ENCODE measurements at regions not wholly inside any gene's neighbourhood (a gene's known extent, or its start where the extent isn't known, plus 50 kb on each side); places are given as distances from the start of the nearest gene placed in this dataset.

- DNase-seq = no peak
- H4K8ac ChIP-seq (ENCODE audit: low read depth, low read length) = no peak overlapping the region
- no peaks in the 10 kb centered on the region for H3K9me3 ChIP-seq (ENCODE audit: insufficient read depth, low read depth, low read length)
- H3K27ac ChIP-seq (ENCODE audit: low read depth, low read length) = no peak overlapping the region
- no peak overlapping the region for H2BK5ac ChIP-seq (ENCODE audit: low read depth, low read length, poor library complexity)
- no CpG with 5 or more reads among the region's 5 CpGs for WGBS (ENCODE audit: extremely low coverage, insufficient coverage, insufficient read length)
- H3K36me3 ChIP-seq (ENCODE audit: control insufficient read depth in 1 of 2, insufficient read depth in 2 of 2, low read length in 2 of 2) = no peaks in the 10 kb centered on the region
- no peaks in the 10 kb centered on the region for H3K79me2 ChIP-seq (ENCODE audit: control insufficient read depth, insufficient read depth, low read length, poor library complexity)
- no peak overlapping the region for H2BK12ac ChIP-seq (ENCODE audit: low read length)
- no peaks in the 10 kb centered on the region for H3K27me3 ChIP-seq (ENCODE audit: insufficient read depth, low read length)
- H3K18ac ChIP-seq (ENCODE audit: low read length) = no peak overlapping the region
- no peak overlapping the region for H3K4me2 ChIP-seq (ENCODE audit: low read length)
- H2AFZ ChIP-seq (ENCODE audit: insufficient read depth, low read length, poor library complexity) = no peak overlapping the region
- no peaks in the 10 kb centered on the region for H3K79me1 ChIP-seq (ENCODE audit: low read length)
- no peak overlapping the region for H3K4me3 ChIP-seq (ENCODE audit: low read depth, low read length)
- no peak overlapping the region for H3K9ac ChIP-seq (ENCODE audit: low read length)
- no peaks in the 10 kb centered on the region for H3K4me1 ChIP-seq (ENCODE audit: control insufficient read depth in 1 of 2, insufficient read depth in 2 of 2, low read length in 2 of 2)
- H3K23ac ChIP-seq (ENCODE audit: low read length) = no peak overlapping the region
- H2AK5ac ChIP-seq (ENCODE audit: low read length) = no peak overlapping the region
- H4K12ac ChIP-seq (ENCODE audit: low read depth, low read length) = no peak overlapping the region
- no peak overlapping the region for H2BK120ac ChIP-seq (ENCODE audit: insufficient read depth, low read length, poor library complexity)
- H3K4ac ChIP-seq (ENCODE audit: low read depth, low read length) = no peak overlapping the region
- no peak overlapping the region for H3K14ac ChIP-seq (ENCODE audit: low read length)
- H4K91ac ChIP-seq (ENCODE audit: low read depth, low read length) = no peak overlapping the region
Observed at GRCh38 chr10:86579883-86580520, 58.4 kb upstream of the WAPL start.

GRCh38 chr10:86580521-86580891 is 58.9 kb upstream of the WAPL start:
- Histone ChIP-seq H3K4ac (ENCODE audit: low read depth, low read length) (no peak overlapping the region), H2AFZ (ENCODE audit: insufficient read depth, low read length, poor library complexity) (no peak overlapping the region), H3K14ac (ENCODE audit: low read length) (no peak overlapping the region), H3K23ac (ENCODE audit: low read length) (no peak overlapping the region), H2BK120ac (ENCODE audit: insufficient read depth, low read length, poor library complexity) (no peak overlapping the region), H3K9ac (ENCODE audit: low read length) (no peak overlapping the region), H4K8ac (ENCODE audit: low read depth, low read length) (no peak overlapping the region), H3K27ac (ENCODE audit: low read depth, low read length) (no peak overlapping the region), H3K36me3 (ENCODE audit: control insufficient read depth in 1 of 2, insufficient read depth in 2 of 2, low read length in 2 of 2) (no peaks in the 10 kb centered on the region), H2BK12ac (ENCODE audit: low read length) (no peak overlapping the region), H3K9me3 (ENCODE audit: insufficient read depth, low read depth, low read length) (no peaks in the 10 kb centered on the region), H3K4me2 (ENCODE audit: low read length) (no peak overlapping the region), H2AK5ac (ENCODE audit: low read length) (no peak overlapping the region), H3K4me3 (ENCODE audit: low read depth, low read length) (no peak overlapping the region), H3K18ac (ENCODE audit: low read length) (no peak overlapping the region), H4K91ac (ENCODE audit: low read depth, low read length) (no peak overlapping the region), H3K4me1 (ENCODE audit: control insufficient read depth in 1 of 2, insufficient read depth in 2 of 2, low read length in 2 of 2) (no peaks in the 10 kb centered on the region), H4K12ac (ENCODE audit: low read depth, low read length) (no peak overlapping the region), H3K27me3 (ENCODE audit: insufficient read depth, low read length) (no peaks in the 10 kb centered on the region), H2BK5ac (ENCODE audit: low read depth, low read length, poor library complexity) (no peak overlapping the region), H3K79me2 (ENCODE audit: control insufficient read depth, insufficient read depth, low read length, poor library complexity) (no peaks in the 10 kb centered on the region), H3K79me1 (ENCODE audit: low read length) (no peaks in the 10 kb centered on the region)
- no peak for DNase-seq
- no CpG with 5 or more reads among the region's 1 CpG for WGBS (ENCODE audit: extremely low coverage, insufficient coverage, insufficient read length)

DNA sequence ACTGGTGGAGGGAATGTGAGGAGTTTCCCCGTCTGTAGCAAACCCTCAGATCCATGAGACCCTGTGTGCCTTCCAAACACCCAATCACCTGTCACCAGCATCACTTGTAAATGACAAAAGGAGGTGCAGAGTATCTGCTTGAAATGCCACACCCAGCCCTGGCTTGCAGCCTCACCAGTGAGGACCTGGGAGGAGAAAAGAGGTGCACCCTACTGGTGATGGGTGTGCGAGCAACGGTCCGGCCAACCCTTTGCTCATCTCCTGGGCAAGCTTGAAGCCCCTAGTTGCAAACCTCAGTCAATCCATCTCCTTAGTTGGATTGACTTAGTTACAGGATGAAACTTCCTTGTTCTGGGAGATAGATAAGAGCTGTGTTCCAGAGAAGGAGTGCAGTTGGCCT is 62.4 kb upstream of the WAPL start:
- no peaks in the 10 kb centered on the region for H3K4me1 ChIP-seq (ENCODE audit: control insufficient read depth in 1 of 2, insufficient read depth in 2 of 2, low read length in 2 of 2)
- H3K14ac ChIP-seq (ENCODE audit: low read length) = no peak overlapping the region
- H3K23ac ChIP-seq (ENCODE audit: low read length) = no peak overlapping the region
- no peak overlapping the region for H2AK5ac ChIP-seq (ENCODE audit: low read length)
- no peak overlapping the region for H4K91ac ChIP-seq (ENCODE audit: low read depth, low read length)
- H2AFZ ChIP-seq (ENCODE audit: insufficient read depth, low read length, poor library complexity) = no peak overlapping the region
- no peak overlapping the region for H3K27ac ChIP-seq (ENCODE audit: low read depth, low read length)
- H3K36me3 ChIP-seq (ENCODE audit: control insufficient read depth in 1 of 2, insufficient read depth in 2 of 2, low read length in 2 of 2) = no peaks in the 10 kb centered on the region
- no peak overlapping the region for H2BK120ac ChIP-seq (ENCODE audit: insufficient read depth, low read length, poor library complexity)
- no peak overlapping the region for H4K12ac ChIP-seq (ENCODE audit: low read depth, low read length)
- no peak overlapping the region for H3K18ac ChIP-seq (ENCODE audit: low read length)
- no peak overlapping the region for H3K4ac ChIP-seq (ENCODE audit: low read depth, low read length)
- H3K79me1 ChIP-seq (ENCODE audit: low read length) = no peaks in the 10 kb centered on the region
- H4K8ac ChIP-seq (ENCODE audit: low read depth, low read length) = no peak overlapping the region
- no peaks in the 10 kb centered on the region for H3K27me3 ChIP-seq (ENCODE audit: insufficient read depth, low read length)
- H3K4me3 ChIP-seq (ENCODE audit: low read depth, low read length) = no peak overlapping the region
- WGBS (ENCODE audit: extremely low coverage, insufficient coverage, insufficient read length) = no CpG with 5 or more reads among the region's 4 CpGs
- no peak overlapping the region for H3K4me2 ChIP-seq (ENCODE audit: low read length)
- H3K9ac ChIP-seq (ENCODE audit: low read length) = no peak overlapping the region
- H2BK5ac ChIP-seq (ENCODE audit: low read depth, low read length, poor library complexity) = no peak overlapping the region
- H3K79me2 ChIP-seq (ENCODE audit: control insufficient read depth, insufficient read depth, low read length, poor library complexity) = no peaks in the 10 kb centered on the region
- H2BK12ac ChIP-seq (ENCODE audit: low read length) = no peak overlapping the region
- no peak for DNase-seq
- no peaks in the 10 kb centered on the region for H3K9me3 ChIP-seq (ENCODE audit: insufficient read depth, low read depth, low read length)

- Histone ChIP-seq H2BK120ac (ENCODE audit: insufficient read depth, low read length, poor library complexity) (no peak overlapping the region), H2AK5ac (ENCODE audit: low read length) (peak overlapping the region; percentile 52), H2BK5ac (ENCODE audit: low read depth, low read length, poor library complexity) (no peak overlapping the region), H2BK12ac (ENCODE audit: low read length) (no peak overlapping the region), H4K8ac (ENCODE audit: low read depth, low read length) (no peak overlapping the region), H3K27ac (ENCODE audit: low read depth, low read length) (no peak overlapping the region), H3K18ac (ENCODE audit: low read length) (no peak overlapping the region), H4K12ac (ENCODE audit: low read depth, low read length) (no peak overlapping the region), H4K91ac (ENCODE audit: low read depth, low read length) (no peak overlapping the region), H3K14ac (ENCODE audit: low read length) (no peak overlapping the region), H3K4me2 (ENCODE audit: low read length) (peak overlapping the region; percentile 20), H3K23ac (ENCODE audit: low read length) (no peak overlapping the region), H3K4ac (ENCODE audit: low read depth, low read length) (no peak overlapping the region), H3K4me1 (ENCODE audit: control insufficient read depth in 1 of 2, insufficient read depth in 2 of 2, low read length in 2 of 2) (no peaks in the 10 kb centered on the region), H3K79me2 (ENCODE audit: control insufficient read depth, insufficient read depth, low read length, poor library complexity) (no peaks in the 10 kb centered on the region), H3K36me3 (ENCODE audit: control insufficient read depth in 1 of 2, insufficient read depth in 2 of 2, low read length in 2 of 2) (no peaks in the 10 kb centered on the region), H2AFZ (ENCODE audit: insufficient read depth, low read length, poor library complexity) (peak overlapping the region; percentile 23), H3K27me3 (ENCODE audit: insufficient read depth, low read length) (no peaks in the 10 kb centered on the region), H3K4me3 (ENCODE audit: low read depth, low read length) (no peak overlapping the region), H3K9ac (ENCODE audit: low read length) (no peak overlapping the region), H3K9me3 (ENCODE audit: insufficient read depth, low read depth, low read length) (no peaks in the 10 kb centered on the region), H3K79me1 (ENCODE audit: low read length) (no peaks in the 10 kb centered on the region)
- no CpG with 5 or more reads among the region's 13 CpGs for WGBS (ENCODE audit: extremely low coverage, insufficient coverage, insufficient read length)
- DNase-seq = peak; percentile 50 to 83
Observed at GRCh38 chr10:86585037-86585929, 63.7 kb upstream of the WAPL start.
